GM12875 (cell line): ENCODE measurements at regions not wholly inside any gene's neighbourhood (a gene's known extent, or its start where the extent isn't known, plus 50 kb on each side); places are given as distances from the start of the nearest gene placed in this dataset.

ENCODE experiments used
- H3K4me3 ChIP-seq: one replicate; pipeline ENCODE4 v1.5.1; 2011; ENCODE audit warnings: low read depth, low read length, control low read depth
- CTCF ChIP-seq: IDR thresholded peaks from 2 replicates; pipeline ENCODE4 v1.5.1; 2011; ENCODE audit warnings: low read depth, mild to moderate bottlenecking, control low read depth, inconsistent platforms, low read length, moderate library complexity, borderline replicate concordance; ENCODE audit not compliant: insufficient read depth

GRCh38 chr12:111057701-111058425 lies 137.5 kb upstream of the MYL2 start:
- H3K4me3 ChIP-seq: no peak overlapping the region
- TF ChIP-seq CTCF: no peak

DNA sequence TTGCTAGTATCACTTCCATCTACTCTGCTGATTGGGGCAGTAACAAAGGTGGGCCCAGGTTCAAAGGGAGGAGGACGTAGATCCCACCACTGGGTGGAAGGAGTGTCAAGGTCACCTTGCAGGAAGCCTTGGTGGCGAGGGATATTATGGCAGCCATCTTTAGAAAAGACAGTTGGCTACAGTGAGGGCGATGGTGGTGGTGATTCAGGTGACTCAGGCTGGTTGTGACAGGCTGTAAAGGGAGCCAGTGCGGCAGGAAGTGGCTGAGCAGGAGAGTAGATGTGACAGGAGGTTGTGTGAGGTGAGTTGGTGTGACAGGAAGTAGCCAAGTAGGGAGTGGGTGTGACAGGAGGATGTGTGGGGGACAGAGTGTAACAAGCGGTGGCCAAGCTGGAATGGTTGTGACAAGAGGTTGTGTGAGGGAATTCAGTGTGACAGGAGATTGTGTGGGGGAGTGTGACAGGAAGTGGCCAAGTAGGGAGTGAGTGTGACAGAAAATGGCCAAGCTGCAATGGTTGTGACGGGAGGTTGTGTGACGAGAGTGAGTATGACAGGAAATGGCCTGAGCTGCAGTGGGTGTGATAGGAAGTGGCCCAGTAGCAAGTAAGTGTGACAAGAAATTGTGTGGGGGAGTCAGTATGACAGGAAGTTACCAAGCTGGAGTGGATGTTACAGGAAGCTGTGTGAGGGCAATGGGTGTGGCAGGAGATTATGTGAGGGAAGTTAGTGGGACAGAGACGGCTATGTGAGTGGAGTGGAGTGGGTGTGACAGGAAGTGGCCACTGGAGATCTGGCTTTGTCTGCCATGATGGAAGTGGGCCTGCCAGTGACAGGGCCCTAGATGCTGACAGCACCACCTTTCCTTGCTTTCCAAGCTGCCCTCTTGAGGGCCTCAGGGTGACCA lies 136.5 kb upstream of the MYL2 start:
- no peak for TF ChIP-seq CTCF

GRCh38 chr12:111055181-111055880 lies 135.0 kb upstream of the MYL2 start:
- H3K4me3 ChIP-seq: no peak overlapping the region
- TF ChIP-seq CTCF: no peak

More for the DNA sequence above, 136.5 kb upstream of the MYL2 start:
- no peak overlapping the region for H3K4me3 ChIP-seq

GRCh38 chr12:111048991-111049390 lies 128.6 kb upstream of the MYL2 start:
- H3K4me3 ChIP-seq: no peak overlapping the region
- no peak for TF ChIP-seq CTCF

DNA sequence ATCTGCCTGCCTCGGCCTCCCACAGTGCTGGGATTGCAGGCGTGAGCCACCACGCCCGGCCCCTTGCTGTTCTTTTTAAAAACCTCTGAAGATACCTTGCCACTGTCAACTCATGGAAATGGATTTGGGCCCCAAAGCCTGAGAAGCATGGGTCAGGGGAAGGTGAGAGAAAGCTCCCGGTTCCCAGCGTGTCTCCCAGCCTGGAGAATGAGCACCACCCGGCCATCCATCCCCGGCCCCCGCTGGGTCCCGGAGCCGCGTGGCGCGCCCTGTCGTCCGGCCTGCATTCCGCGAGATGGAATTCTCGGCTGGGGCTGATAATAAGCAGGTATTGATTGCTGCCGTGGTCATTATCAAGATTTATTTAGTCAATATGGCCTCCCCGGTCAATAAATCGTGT lies 126.5 kb upstream of the MYL2 start:
- H3K4me3 ChIP-seq: no peak overlapping the region
- no peak for TF ChIP-seq CTCF

DNA sequence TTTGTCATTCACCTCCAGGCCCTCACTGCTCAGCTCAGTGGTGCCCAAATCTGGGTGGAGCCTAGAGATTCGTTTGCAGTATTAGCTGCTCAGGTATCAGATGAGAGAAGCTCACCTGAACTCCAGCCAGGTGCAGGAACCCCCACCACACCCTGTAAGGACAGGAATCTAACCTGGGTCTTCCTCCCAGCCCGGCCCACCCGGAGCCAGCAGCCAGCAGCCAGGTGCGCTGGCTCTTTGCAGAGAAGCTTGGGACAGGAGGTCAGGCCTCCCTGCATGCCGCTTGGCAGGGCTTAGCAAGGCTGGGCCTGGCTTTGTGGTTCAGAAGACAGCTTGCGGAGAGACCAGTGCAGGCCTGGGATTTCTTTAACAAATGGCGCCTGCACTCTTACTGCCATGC lies 125.6 kb upstream of the MYL2 start:
- no peak overlapping the region for H3K4me3 ChIP-seq
- TF ChIP-seq CTCF: no peak
